WTC11 (cell line): ENCODE measurements at regions not wholly inside any gene's neighbourhood (a gene's known extent, or its start where the extent isn't known, plus 50 kb on each side); places are given as distances from the start of the nearest gene placed in this dataset.

Experiments
- ATAC-seq: fragments of 200-7000 bp; cut with Tn5 transposase; 2 replicates; pipeline ENCODE4 v1.10.0; 2021; ENCODE audit warnings: mild to moderate bottlenecking, moderate library complexity
- CTCF ChIA-PET: fragments of 300-600 bp; sonication (Branson Sonifier 250); formaldehyde crosslinking; loops from one replicate; lab custom pipeline; 2021; ENCODE audit warnings: antibody characterized with exemption; lab: Charles Lee
- POLR2A ChIA-PET: fragments of 350-600 bp; sonication (Branson Sonifier 250); formaldehyde crosslinking; loops from one replicate; lab custom pipeline; 2021; ENCODE audit warnings: antibody characterized with exemption; lab: Charles Lee
- DNase-seq: peaks from one replicate; pipeline ENCODE4 v3.0.0; 2021; ENCODE audit warnings: low spot score
- H3K27ac Mint-ChIP-seq: 2 replicates; pipeline ENCODE4 v1.8.0; 2021; ENCODE audit warnings: mixed read lengths
- H3K27me3 Mint-ChIP-seq: 2 replicates; pipeline ENCODE4 v1.8.0; 2021; ENCODE audit warnings: low read depth, mild to moderate bottlenecking, moderate library complexity, mixed read lengths
- H3K36me3 Mint-ChIP-seq: 2 replicates; pipeline ENCODE4 v1.8.0; 2021; ENCODE audit warnings: mixed read lengths
- H3K4me1 Mint-ChIP-seq: 2 replicates; pipeline ENCODE4 v1.8.0; 2022; ENCODE audit warnings: mixed read lengths
- H3K4me3 Mint-ChIP-seq: 2 replicates; pipeline ENCODE4 v1.8.0; 2021; ENCODE audit warnings: mild to moderate bottlenecking, moderate library complexity, mixed read lengths
- H3K9me3 Mint-ChIP-seq: 2 replicates; pipeline ENCODE4 v1.8.0; 2021; ENCODE audit warnings: mixed read lengths
- ATF1 ChIP-seq: sonication (generic); formaldehyde crosslinking; IDR thresholded peaks from 2 replicates; pipeline ENCODE4 v1.8.1; 2023; ENCODE audit warnings: mild to moderate bottlenecking, moderate library complexity, missing genetic modification reagents
- CREB1 ChIP-seq: sonication (generic); formaldehyde crosslinking; IDR thresholded peaks from 2 replicates; pipeline ENCODE4 v1.8.0; 2023; ENCODE audit warnings: mild to moderate bottlenecking, missing genetic modification reagents
- ETV6 ChIP-seq: sonication (generic); formaldehyde crosslinking; IDR thresholded peaks from 2 replicates; pipeline ENCODE4 v1.8.1; 2022; ENCODE audit warnings: mild to moderate bottlenecking, missing genetic modification reagents
- FOXJ3 ChIP-seq: sonication (generic); formaldehyde crosslinking; IDR thresholded peaks from 2 replicates; pipeline ENCODE4 v1.9.0; 2021; ENCODE audit warnings: missing genetic modification reagents, mild to moderate bottlenecking, borderline replicate concordance
- NR1H2 ChIP-seq: sonication (generic); formaldehyde crosslinking; IDR thresholded peaks from 2 replicates; pipeline ENCODE4 v1.9.0; 2021; ENCODE audit warnings: mild to moderate bottlenecking, moderate library complexity, missing genetic modification reagents
- SP1 ChIP-seq: sonication (generic); formaldehyde crosslinking; conservative IDR thresholded peaks from 2 replicates; pipeline ENCODE4 v1.8.1; 2022; ENCODE audit warnings: missing genetic modification reagents
- TEAD1 ChIP-seq: sonication (generic); formaldehyde crosslinking; IDR thresholded peaks from 2 replicates; pipeline ENCODE4 v1.8.0; 2022; ENCODE audit warnings: mild to moderate bottlenecking, missing genetic modification reagents
- ZNF219 ChIP-seq: sonication (generic); formaldehyde crosslinking; IDR thresholded peaks from 2 replicates; pipeline ENCODE4 v1.8.0; 2023; ENCODE audit warnings: missing genetic modification reagents, mild to moderate bottlenecking, borderline replicate concordance
- ZNF232 ChIP-seq: sonication (generic); formaldehyde crosslinking; IDR thresholded peaks from 2 replicates; pipeline ENCODE4 v1.8.0; 2022; ENCODE audit warnings: mild to moderate bottlenecking, missing genetic modification reagents
- ZNF396 ChIP-seq: fragments of 250-450 bp; sonication (Bioruptor Pico); IDR thresholded peaks from 2 replicates; pipeline ENCODE4 v1.8.0; 2021; ENCODE audit warnings: mild to moderate bottlenecking, moderate library complexity, borderline replicate concordance
- ZNF423 ChIP-seq: fragments of 250-450 bp; sonication (Bioruptor Pico); IDR thresholded peaks from 2 replicates; pipeline ENCODE4 v2.1.2; 2022; ENCODE audit warnings: mild to moderate bottlenecking, moderate library complexity
- ZNF671 ChIP-seq: fragments of 250-450 bp; sonication (Bioruptor Pico); IDR thresholded peaks from 2 replicates; pipeline ENCODE4 v1.8.0; 2021; ENCODE audit warnings: mild to moderate bottlenecking
- TF ChIP-seq, protein P1 (sequence below): fragments of 250-450 bp; sonication (Bioruptor Pico); IDR thresholded peaks from 2 replicates; pipeline ENCODE4 v1.9.0; 2021; ENCODE audit warnings: mild to moderate bottlenecking
- TF ChIP-seq, protein P2 (sequence below): sonication (generic); formaldehyde crosslinking; conservative IDR thresholded peaks from 2 replicates; pipeline ENCODE4 v1.8.1; 2022; ENCODE audit warnings: mild to moderate bottlenecking, missing genetic modification reagents
- TF ChIP-seq, protein P3 (sequence below): fragments of 250-450 bp; sonication (Bioruptor Pico); IDR thresholded peaks from 2 replicates; pipeline ENCODE4 v2.1.2; 2022; ENCODE audit warnings: mild to moderate bottlenecking, moderate library complexity
- TF ChIP-seq, protein P4 (sequence below): fragments of 250-450 bp; sonication (Bioruptor Pico); IDR thresholded peaks from 2 replicates; pipeline ENCODE4 v1.9.0; 2021; ENCODE audit warnings: moderate library complexity, mild to moderate bottlenecking, inconsistent platforms, borderline replicate concordance
- TF ChIP-seq, protein P5 (sequence below): fragments of 250-450 bp; sonication (Bioruptor Pico); IDR thresholded peaks from 2 replicates; pipeline ENCODE4 v1.9.0; 2021; ENCODE audit warnings: mild to moderate bottlenecking
- TF ChIP-seq, protein P6 (sequence below): sonication (generic); formaldehyde crosslinking; IDR thresholded peaks from 2 replicates; pipeline ENCODE4 v1.8.1; 2022; ENCODE audit warnings: low read depth, missing genetic modification reagents, borderline replicate concordance
- TF ChIP-seq, protein P7 (sequence below): sonication (generic); formaldehyde crosslinking; IDR thresholded peaks from 2 replicates; pipeline ENCODE4 v1.8.0; 2022; ENCODE audit warnings: mild to moderate bottlenecking, missing genetic modification reagents
- TF ChIP-seq, protein P8 (sequence below): sonication (generic); formaldehyde crosslinking; IDR thresholded peaks from 2 replicates; pipeline ENCODE4 v1.8.0; 2022; ENCODE audit warnings: mild to moderate bottlenecking, missing genetic modification reagents

DNA sequence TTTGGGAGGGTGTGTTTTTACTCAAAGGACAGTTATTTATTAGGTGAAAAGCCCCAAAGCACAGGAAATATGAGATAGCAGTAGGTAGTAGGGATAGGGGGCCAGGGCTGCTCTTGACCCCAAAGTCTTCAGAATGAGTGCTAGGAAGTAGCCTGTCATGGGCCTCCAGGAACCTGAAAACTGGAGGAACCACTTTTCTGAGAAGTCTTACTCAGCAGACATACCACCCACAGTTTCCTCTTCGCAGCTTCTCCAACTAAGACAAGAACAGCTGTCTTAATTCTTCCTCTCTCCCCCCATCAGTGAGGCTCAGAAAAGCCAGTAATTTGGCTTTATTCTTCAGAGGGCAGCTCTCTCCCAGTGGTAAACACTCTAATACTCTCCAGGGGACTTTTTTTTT is 84.0 kb upstream of the CTSC start:
- POLR2A ChIA-PET = interaction anchor here (0.7 kb wide), 1 partner anchor 365 kb away, joined by 4 read pairs; no protein-coding TSS in a partner anchor
- Mint-ChIP-seq H3K27ac (no peak overlapping the region), H3K4me3 (no peak overlapping the region), H3K27me3 (no peaks in the 10 kb centered on the region), H3K4me1 (peaks cover 24% of the 10 kb centered on the region), H3K9me3 (0 out of 2 replicates have a peak, but pooled peaks cover 3% of the 10 kb centered on the region)
- peak; percentile 85 for ATAC-seq
- CTCF ChIA-PET = no interaction called here
- TF ChIP-seq, protein P1, sequence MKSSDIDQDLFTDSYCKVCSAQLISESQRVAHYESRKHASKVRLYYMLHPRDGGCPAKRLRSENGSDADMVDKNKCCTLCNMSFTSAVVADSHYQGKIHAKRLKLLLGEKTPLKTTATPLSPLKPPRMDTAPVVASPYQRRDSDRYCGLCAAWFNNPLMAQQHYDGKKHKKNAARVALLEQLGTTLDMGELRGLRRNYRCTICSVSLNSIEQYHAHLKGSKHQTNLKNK (CRISPR knock-in tag) = no peak
- TF ChIP-seq ZNF671 (CRISPR knock-in tag) (no peak), ZNF232 (CRISPR knock-in tag) (no peak), ZNF423 (CRISPR knock-in tag) (no peak), ETV6 (CRISPR knock-in tag) (no peak), NR1H2 (no peak), TEAD1 (CRISPR knock-in tag) (no peak), ZNF396 (no peak), ZNF219 (CRISPR knock-in tag) (no peak), CREB1 (CRISPR knock-in tag) (no peak), FOXJ3 (CRISPR knock-in tag) (no peak), ATF1 (CRISPR knock-in tag) (no peak), SP1 (CRISPR knock-in tag) (no peak)
- TF ChIP-seq, protein P2, sequence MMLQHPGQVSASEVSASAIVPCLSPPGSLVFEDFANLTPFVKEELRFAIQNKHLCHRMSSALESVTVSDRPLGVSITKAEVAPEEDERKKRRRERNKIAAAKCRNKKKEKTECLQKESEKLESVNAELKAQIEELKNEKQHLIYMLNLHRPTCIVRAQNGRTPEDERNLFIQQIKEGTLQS (CRISPR knock-in tag) = no peak
- TF ChIP-seq, protein P3, sequence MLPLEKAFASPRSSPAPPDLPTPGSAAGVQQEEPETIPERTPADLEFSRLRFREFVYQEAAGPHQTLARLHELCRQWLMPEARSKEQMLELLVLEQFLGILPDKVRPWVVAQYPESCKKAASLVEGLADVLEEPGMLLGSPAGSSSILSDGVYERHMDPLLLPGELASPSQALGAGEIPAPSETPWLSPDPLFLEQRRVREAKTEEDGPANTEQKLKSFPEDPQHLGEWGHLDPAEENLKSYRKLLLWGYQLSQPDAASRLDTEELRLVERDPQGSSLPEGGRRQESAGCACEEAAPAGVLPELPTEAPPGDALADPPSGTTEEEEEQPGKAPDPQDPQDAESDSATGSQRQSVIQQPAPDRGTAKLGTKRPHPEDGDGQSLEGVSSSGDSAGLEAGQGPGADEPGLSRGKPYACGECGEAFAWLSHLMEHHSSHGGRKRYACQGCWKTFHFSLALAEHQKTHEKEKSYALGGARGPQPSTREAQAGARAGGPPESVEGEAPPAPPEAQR (CRISPR knock-in tag) = no peak
- TF ChIP-seq, protein P4, sequence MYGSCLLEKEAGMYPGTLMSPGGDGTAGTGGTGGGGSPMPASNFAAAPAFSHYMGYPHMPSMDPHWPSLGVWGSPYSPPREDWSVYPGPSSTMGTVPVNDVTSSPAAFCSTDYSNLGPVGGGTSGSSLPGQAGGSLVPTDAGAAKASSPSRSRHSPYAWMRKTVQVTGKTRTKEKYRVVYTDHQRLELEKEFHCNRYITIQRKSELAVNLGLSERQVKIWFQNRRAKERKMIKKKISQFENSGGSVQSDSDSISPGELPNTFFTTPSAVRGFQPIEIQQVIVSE (CRISPR knock-in tag) = no peak
- TF ChIP-seq, protein P5, sequence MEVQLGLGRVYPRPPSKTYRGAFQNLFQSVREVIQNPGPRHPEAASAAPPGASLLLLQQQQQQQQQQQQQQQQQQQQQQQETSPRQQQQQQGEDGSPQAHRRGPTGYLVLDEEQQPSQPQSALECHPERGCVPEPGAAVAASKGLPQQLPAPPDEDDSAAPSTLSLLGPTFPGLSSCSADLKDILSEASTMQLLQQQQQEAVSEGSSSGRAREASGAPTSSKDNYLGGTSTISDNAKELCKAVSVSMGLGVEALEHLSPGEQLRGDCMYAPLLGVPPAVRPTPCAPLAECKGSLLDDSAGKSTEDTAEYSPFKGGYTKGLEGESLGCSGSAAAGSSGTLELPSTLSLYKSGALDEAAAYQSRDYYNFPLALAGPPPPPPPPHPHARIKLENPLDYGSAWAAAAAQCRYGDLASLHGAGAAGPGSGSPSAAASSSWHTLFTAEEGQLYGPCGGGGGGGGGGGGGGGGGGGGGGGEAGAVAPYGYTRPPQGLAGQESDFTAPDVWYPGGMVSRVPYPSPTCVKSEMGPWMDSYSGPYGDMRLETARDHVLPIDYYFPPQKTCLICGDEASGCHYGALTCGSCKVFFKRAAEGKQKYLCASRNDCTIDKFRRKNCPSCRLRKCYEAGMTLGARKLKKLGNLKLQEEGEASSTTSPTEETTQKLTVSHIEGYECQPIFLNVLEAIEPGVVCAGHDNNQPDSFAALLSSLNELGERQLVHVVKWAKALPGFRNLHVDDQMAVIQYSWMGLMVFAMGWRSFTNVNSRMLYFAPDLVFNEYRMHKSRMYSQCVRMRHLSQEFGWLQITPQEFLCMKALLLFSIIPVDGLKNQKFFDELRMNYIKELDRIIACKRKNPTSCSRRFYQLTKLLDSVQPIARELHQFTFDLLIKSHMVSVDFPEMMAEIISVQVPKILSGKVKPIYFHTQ (CRISPR knock-in tag) = no peak
- TF ChIP-seq, protein P6, sequence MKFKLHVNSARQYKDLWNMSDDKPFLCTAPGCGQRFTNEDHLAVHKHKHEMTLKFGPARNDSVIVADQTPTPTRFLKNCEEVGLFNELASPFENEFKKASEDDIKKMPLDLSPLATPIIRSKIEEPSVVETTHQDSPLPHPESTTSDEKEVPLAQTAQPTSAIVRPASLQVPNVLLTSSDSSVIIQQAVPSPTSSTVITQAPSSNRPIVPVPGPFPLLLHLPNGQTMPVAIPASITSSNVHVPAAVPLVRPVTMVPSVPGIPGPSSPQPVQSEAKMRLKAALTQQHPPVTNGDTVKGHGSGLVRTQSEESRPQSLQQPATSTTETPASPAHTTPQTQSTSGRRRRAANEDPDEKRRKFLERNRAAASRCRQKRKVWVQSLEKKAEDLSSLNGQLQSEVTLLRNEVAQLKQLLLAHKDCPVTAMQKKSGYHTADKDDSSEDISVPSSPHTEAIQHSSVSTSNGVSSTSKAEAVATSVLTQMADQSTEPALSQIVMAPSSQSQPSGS (CRISPR knock-in tag) = no peak
- TF ChIP-seq, protein P7, sequence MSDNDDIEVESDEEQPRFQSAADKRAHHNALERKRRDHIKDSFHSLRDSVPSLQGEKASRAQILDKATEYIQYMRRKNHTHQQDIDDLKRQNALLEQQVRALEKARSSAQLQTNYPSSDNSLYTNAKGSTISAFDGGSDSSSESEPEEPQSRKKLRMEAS = no peak
- TF ChIP-seq, protein P8, sequence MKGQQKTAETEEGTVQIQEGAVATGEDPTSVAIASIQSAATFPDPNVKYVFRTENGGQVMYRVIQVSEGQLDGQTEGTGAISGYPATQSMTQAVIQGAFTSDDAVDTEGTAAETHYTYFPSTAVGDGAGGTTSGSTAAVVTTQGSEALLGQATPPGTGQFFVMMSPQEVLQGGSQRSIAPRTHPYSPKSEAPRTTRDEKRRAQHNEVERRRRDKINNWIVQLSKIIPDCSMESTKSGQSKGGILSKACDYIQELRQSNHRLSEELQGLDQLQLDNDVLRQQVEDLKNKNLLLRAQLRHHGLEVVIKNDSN (CRISPR knock-in tag) = no peak
- TF ChIP-seq, all 79 proteins: peak for 0
- no peak for DNase-seq
- H3K36me3 Mint-ChIP-seq = no peaks in the 10 kb centered on the region
